D721Med (cell line): ENCODE measurements at regions not wholly inside any gene's neighbourhood (a gene's known extent, or its start where the extent isn't known, plus 50 kb on each side); places are given as distances from the start of the nearest gene placed in this dataset.

Experiments used
- DNase-seq: peaks from one replicate; pipeline ENCODE4 v3.0.0; 2011; ENCODE audit warnings: low spot score; ENCODE audit not compliant: insufficient read length
- FAIRE-seq: peaks from 2 replicates; lab custom pipeline; 2011; peaks lifted over from hg19 to GRCh38; lab: Jason Lieb, UNC
- TF ChIP-seq, protein P1 (sequence below): IDR thresholded peaks from 2 replicates; pipeline ENCODE4 v1.5.1; 2012; ENCODE audit warnings: mild to moderate bottlenecking, control low read depth; ENCODE audit not compliant: insufficient read depth; ENCODE audit errors: missing control alignments

DNA sequence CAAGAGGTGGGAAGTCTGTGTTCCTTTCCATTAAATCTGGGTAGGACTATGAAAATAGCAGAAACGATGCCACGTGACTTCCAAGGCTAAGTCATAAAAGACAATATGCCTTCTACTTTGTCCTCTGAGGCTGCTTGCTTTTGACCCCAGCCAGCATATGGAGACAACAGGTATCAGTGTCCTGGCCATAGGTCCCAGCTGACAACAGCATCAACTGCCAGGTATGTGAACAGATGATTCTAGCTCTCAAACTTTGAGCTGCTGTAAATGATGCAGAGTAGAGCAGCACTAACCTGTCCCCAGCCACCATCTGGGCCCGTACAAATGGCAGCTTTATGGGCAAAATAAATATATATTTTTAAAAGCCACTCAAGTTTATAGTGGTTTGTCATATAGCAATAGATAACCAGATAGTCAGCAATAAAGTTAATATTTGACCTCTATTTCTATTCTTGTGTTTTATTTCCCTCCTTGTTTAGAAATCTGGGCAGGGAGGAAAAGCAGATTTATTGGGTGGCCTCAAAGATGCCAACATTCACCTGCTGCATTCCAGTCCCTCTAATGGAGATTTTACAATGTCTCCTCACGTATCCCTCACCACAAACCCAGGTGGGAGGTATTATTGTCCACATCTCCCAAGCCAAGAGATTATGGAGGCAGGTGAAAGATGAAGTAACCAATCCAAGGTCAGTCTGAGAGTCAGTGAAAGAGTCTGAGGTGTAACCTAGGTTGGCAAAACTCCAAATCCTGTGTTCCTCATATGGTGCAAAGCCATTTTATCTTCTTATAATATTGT is 209.6 kb upstream of the LARGE1 start:
- FAIRE-seq (no peak), DNase-seq (no peak)
- TF ChIP-seq, protein P1, sequence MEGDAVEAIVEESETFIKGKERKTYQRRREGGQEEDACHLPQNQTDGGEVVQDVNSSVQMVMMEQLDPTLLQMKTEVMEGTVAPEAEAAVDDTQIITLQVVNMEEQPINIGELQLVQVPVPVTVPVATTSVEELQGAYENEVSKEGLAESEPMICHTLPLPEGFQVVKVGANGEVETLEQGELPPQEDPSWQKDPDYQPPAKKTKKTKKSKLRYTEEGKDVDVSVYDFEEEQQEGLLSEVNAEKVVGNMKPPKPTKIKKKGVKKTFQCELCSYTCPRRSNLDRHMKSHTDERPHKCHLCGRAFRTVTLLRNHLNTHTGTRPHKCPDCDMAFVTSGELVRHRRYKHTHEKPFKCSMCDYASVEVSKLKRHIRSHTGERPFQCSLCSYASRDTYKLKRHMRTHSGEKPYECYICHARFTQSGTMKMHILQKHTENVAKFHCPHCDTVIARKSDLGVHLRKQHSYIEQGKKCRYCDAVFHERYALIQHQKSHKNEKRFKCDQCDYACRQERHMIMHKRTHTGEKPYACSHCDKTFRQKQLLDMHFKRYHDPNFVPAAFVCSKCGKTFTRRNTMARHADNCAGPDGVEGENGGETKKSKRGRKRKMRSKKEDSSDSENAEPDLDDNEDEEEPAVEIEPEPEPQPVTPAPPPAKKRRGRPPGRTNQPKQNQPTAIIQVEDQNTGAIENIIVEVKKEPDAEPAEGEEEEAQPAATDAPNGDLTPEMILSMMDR = no peak

DNA sequence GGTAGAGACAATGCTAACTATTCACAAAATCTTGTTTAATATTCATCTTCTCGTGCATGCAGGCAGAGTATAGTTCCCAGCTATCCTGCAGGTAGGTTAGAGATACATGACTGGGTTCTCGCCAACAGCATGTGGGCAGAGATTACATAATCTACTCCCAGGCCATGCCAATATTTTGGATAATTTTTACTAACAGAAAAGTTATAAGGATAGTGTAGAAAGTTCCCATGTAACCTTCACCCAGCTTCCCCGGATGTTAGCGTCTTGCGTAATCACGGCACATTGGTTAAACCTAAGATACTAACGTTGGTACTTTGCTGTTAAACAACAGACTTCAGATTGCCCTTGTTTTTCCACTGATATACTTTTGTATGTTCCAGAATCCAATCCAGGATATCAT is 215.5 kb upstream of the LARGE1 start:
- DNase-seq (no peak), FAIRE-seq (no peak)
- TF ChIP-seq, protein P1 = no peak

DNA sequence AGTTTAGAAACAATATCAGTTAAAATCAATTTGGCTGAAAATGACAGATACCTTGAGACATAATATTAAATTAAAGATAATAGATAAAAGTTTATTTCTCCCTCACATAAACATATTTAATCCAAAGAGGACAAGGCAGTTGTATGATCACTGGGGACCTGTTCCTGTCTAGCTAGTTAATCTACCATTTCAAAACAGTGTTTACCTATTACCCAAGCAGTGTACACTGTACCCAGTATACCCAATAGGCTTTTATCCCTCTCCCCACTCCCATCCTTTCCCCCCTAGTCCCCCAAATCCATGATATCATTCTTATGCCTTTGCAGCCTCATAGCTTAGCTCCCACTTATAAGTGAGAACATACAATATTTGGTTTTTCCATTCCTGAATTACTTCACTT is 229.7 kb upstream of the LARGE1 start:
- DNase-seq (no peak), FAIRE-seq (no peak)
- TF ChIP-seq, protein P1 = no peak

DNA sequence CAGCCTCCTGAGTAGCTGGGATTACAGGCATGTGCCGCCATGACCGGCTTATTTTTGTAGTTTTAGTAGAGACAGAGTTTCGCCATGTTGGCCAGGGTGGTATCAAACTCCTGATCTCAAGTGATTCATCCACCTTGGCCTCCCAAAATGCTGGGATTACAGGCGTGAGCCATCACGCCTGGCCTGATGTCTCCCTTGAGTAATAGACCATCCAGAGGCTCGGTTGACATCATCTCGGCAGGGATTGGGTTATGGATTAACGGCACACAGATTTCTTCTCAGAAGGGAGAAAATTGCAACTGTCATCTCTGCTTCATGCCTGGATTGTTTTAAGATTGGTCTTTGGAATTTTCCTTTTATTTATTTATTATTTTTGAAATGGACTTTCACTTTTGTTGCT is 239.2 kb upstream of the LARGE1 start:
- TF ChIP-seq, protein P1 = no peak
- DNase-seq (no peak), FAIRE-seq (no peak)

DNA sequence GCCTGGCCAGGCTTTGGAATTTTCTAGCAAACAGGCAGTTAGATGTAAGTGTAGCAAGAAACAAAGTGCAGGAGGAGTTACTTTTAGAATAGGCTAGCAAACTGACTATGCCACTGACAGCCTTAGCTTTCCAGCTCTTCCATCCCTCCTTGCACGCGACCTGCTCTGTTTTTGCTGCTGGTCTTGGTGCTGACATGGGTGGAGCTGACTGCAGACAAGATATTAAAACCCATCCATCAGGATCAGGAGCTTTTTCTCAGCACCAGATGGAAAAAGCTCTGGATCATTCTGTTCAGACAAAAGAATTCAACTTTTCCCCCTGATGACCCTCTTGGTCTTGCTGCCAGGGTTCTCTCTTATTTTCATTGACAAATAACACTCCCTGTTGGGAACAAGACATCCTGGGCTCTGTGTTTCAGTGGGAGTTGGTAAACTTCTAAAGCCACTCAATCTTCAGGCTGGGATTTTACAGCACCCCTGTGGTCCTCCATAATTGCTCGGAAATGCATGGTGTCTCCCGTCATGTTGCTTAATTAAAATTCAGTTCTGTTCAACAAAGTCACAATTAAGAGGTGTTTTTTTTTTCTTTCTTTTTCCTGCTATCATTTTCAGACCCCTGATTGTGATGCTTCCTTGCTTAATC is 240.0 kb upstream of the LARGE1 start:
- DNase-seq (no peak), FAIRE-seq (no peak)
- TF ChIP-seq, protein P1 = no peak

DNA sequence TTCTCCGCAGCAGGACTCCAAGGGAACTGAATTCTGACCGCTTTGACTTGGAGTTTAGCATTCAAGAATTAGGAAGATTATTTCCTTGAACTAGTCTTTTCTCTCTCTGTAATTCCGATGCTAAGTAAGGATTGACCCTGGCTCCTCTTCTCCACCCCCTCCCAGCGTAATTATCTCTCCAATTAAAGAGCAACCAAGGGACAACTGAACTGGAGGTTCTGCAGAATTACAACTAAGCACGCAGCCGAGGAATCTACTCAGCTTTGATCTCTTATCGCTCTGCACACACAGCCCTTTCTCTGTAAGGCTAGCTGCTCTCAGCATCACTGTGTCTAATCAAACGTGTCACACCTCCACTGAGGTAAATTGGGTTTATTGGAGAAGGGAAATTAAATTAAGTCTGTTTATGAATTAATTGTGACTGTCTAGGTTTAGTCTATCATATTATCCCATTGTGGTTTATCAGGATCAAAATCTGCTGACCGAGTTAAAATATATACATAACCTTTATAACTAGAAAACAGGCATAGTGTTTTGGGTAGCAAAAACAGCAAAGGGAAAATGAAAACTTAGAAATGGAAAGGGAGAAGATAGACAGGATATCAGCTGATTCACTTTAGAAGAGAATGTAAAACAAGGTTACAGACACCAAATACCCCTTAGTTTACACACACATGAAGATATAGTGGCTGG is 241.3 kb upstream of the LARGE1 start:
- no peak for FAIRE-seq
- DNase-seq = no peak
- TF ChIP-seq, protein P1 = no peak

DNA sequence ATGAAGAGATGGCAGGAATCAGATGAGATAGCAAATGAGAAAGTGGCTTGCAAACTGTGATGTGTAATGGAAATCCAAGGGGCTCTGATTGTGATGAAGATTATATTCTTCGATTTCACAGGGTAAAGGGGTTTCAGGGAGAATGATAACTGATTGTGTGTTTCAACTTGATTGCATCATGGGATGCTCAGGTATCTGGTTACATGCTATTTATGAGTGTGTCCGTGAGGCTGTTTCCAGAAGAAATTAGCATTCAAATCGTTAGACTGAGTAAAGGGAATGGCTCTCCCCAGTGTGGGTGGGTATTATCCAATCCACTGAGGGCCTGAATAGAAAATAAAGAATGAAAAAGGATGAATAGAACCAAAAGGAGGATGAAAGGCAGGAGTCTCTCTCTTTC is 278.7 kb upstream of the LARGE1 start:
- no peak for FAIRE-seq
- DNase-seq = no peak
- TF ChIP-seq, protein P1 = no peak
